HepG2 (cell line): ENCODE measurements at regions not wholly inside any gene's neighbourhood (a gene's known extent, or its start where the extent isn't known, plus 50 kb on each side); places are given as distances from the start of the nearest gene placed in this dataset.

Experiments used
- CCDC6 ChIP-seq: sonication (generic); formaldehyde crosslinking; IDR thresholded peaks from 2 replicates; pipeline ENCODE4 v1.8.1; 2022; ENCODE audit warnings: mild to moderate bottlenecking, missing genetic modification reagents, moderate library complexity
- CEBPG ChIP-seq: IDR thresholded peaks from 2 replicates; pipeline ENCODE4 v1.6.1; 2016
- CERS6 ChIP-seq: sonication (generic); formaldehyde crosslinking; IDR thresholded peaks from 2 replicates; pipeline ENCODE4 v1.5.0; 2020; ENCODE audit warnings: missing genetic modification reagents
- FIP1L1 ChIP-seq: fragments of 200-400 bp; formaldehyde crosslinking; IDR thresholded peaks from 2 replicates; pipeline ENCODE4 v1.6.1; 2018; ENCODE audit warnings: low read depth, mild to moderate bottlenecking, low read length, moderate library complexity, borderline replicate concordance; ENCODE audit not compliant: insufficient read depth
- GATA4 ChIP-seq: sonication (generic); IDR thresholded peaks from 2 replicates; pipeline ENCODE4 v1.6.1; 2016; ENCODE audit warnings: antibody characterized with exemption, low read depth, borderline replicate concordance
- GPN1 ChIP-seq: sonication (generic); formaldehyde crosslinking; IDR thresholded peaks from 2 replicates; pipeline ENCODE4 v1.5.1; 2020; ENCODE audit warnings: missing genetic modification reagents, borderline replicate concordance
- KDM2A ChIP-seq: sonication (generic); formaldehyde crosslinking; IDR thresholded peaks from 2 replicates; pipeline ENCODE4 v1.4.0; 2020; ENCODE audit warnings: low read depth, missing genetic modification reagents, borderline replicate concordance
- NR2F6 ChIP-seq, 2 experiments: IDR thresholded peaks; 2 replicates each; pipeline ENCODE4 v1.6.1; 2016; ENCODE audit warnings: antibody characterized with exemption in 1 of 2, mild to moderate bottlenecking in 1 of 2
- NRL ChIP-seq: sonication (generic); formaldehyde crosslinking; IDR thresholded peaks from 2 replicates; pipeline ENCODE4 v1.5.0; 2020; ENCODE audit warnings: missing genetic modification reagents, mild to moderate bottlenecking, moderate library complexity, borderline replicate concordance
- PITX1 ChIP-seq: sonication (generic); formaldehyde crosslinking; IDR thresholded peaks from 2 replicates; pipeline ENCODE4 v1.5.1; 2020; ENCODE audit warnings: mild to moderate bottlenecking, missing genetic modification reagents
- RCOR2 ChIP-seq: IDR thresholded peaks from 2 replicates; pipeline ENCODE4 v1.6.1; 2016; ENCODE audit warnings: missing biosample characterization, missing genetic modification reagents
- ZBTB25 ChIP-seq: IDR thresholded peaks from 2 replicates; pipeline ENCODE4 v1.6.1; 2018; ENCODE audit warnings: missing genetic modification reagents
- ZBTB40 ChIP-seq, 2 experiments: fragments of 450-650 bp in 1 of 2; sonication (generic) in 1 of 2; formaldehyde crosslinking in 1 of 2; IDR thresholded peaks; 2 replicates each; pipeline versions ENCODE4 v1.6.1 to v1.8.0; 2016 to 2022; ENCODE audit warnings: antibody characterized with exemption in 1 of 2, mild to moderate bottlenecking in 1 of 2, missing genetic modification reagents in 1 of 2
- ZFP62 ChIP-seq: sonication (generic); formaldehyde crosslinking; IDR thresholded peaks from 2 replicates; pipeline ENCODE4 v1.4.0; 2020; ENCODE audit warnings: missing genetic modification reagents
- ZNF138 ChIP-seq: sonication (generic); formaldehyde crosslinking; IDR thresholded peaks from 2 replicates; pipeline ENCODE4 v1.5.0; 2020; ENCODE audit warnings: mild to moderate bottlenecking, low read depth, missing genetic modification reagents
- ZNF572 ChIP-seq: sonication (generic); formaldehyde crosslinking; IDR thresholded peaks from 2 replicates; pipeline ENCODE4 v1.5.1; 2020; ENCODE audit warnings: mild to moderate bottlenecking, missing genetic modification reagents
- ZNF768 ChIP-seq: sonication (generic); formaldehyde crosslinking; IDR thresholded peaks from 2 replicates; pipeline ENCODE4 v1.4.0; 2020; ENCODE audit warnings: missing genetic modification reagents
- ZNF780A ChIP-seq: sonication (generic); formaldehyde crosslinking; IDR thresholded peaks from 2 replicates; pipeline ENCODE4 v1.8.0; 2022; ENCODE audit warnings: mild to moderate bottlenecking, missing genetic modification reagents, moderate library complexity
- ZNF841 ChIP-seq: sonication (generic); formaldehyde crosslinking; IDR thresholded peaks from 2 replicates; pipeline ENCODE4 v1.8.1; 2023; ENCODE audit warnings: missing genetic modification reagents, borderline replicate concordance
- ZNF850 ChIP-seq: sonication (generic); formaldehyde crosslinking; conservative IDR thresholded peaks from 2 replicates; pipeline ENCODE4 v1.9.0; 2021; ENCODE audit warnings: mild to moderate bottlenecking, missing genetic modification reagents

- no peak for TF ChIP-seq ZNF850
- no peak for TF ChIP-seq GPN1
- TF ChIP-seq CEBPG (CRISPR knock-in tag) = no peak
- no peak for TF ChIP-seq ZFP62 (CRISPR knock-in tag)
- TF ChIP-seq ZBTB25 (CRISPR knock-in tag) = no peak
- TF ChIP-seq GATA4 = 0 out of 2 replicates have a peak, but pooled peaks have one; percentile 54
- TF ChIP-seq CCDC6 (CRISPR knock-in tag) = no peak
- TF ChIP-seq KDM2A (CRISPR knock-in tag) = no peak
- TF ChIP-seq ZNF768 (CRISPR knock-in tag) = no peak
- TF ChIP-seq CERS6 (CRISPR knock-in tag) = no peak
- no peak for TF ChIP-seq FIP1L1
- TF ChIP-seq ZNF780A (CRISPR knock-in tag) = no peak
- TF ChIP-seq RCOR2 (CRISPR knock-in tag) = peak; percentile 49; the same call in 1 of the 2 replicates
- no peak for TF ChIP-seq ZNF572 (CRISPR knock-in tag)
- TF ChIP-seq PITX1 (CRISPR knock-in tag) = no peak
- no peak for TF ChIP-seq ZNF138 (CRISPR knock-in tag)
- no peak for TF ChIP-seq NRL (CRISPR knock-in tag)
- TF ChIP-seq ZNF841 (CRISPR knock-in tag) = no peak
- 0 out of 2 replicates have a peak, but pooled peaks have one; percentile 28 for TF ChIP-seq NR2F6 (IDR thresholded peaks at IDR 0.05)
- 0 out of 2 replicates have a peak, but pooled peaks have one; percentile 20 for TF ChIP-seq NR2F6 (CRISPR knock-in tag; IDR thresholded peaks at IDR 0.05)
- TF ChIP-seq ZBTB40 (IDR thresholded peaks at IDR 0.05) = no peak
- no peak for TF ChIP-seq ZBTB40 (CRISPR knock-in tag; IDR thresholded peaks at IDR 0.05)
Observed at GRCh38 chr2:47313141-47313691, 55.9 kb upstream of the EPCAM start (continued).
